ENCODE measurements at regions not wholly inside any gene's neighbourhood (a gene's known extent, or its start where the extent isn't known, plus 50 kb on each side); places are given as distances from the start of the nearest gene placed in this dataset.

DNA sequence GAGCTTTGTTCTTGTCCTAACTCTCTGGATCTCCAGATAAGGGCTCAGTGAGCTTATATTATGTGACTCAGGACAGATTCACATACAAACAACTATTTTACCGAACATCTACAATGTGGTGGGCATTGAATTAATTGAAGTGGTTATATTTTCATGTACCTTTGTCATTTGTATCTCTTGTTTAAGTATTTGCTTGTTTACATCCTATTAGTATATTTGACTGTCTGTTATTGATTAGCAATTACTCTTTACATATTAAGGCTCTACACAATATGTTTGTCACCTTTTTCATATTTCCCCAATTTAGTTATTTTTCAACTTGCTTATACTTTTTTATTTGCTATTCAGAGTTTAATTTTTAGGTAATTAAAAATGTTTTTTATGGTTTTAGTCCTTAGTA is 222.4 kb downstream of the TFAP2C start:
- no peaks in the 10 kb centered on the region for H3K4me1 Mint-ChIP-seq (ENCODE audit: low read depth)
- no peak for DNase-seq
- TF ChIP-seq, protein P1, sequence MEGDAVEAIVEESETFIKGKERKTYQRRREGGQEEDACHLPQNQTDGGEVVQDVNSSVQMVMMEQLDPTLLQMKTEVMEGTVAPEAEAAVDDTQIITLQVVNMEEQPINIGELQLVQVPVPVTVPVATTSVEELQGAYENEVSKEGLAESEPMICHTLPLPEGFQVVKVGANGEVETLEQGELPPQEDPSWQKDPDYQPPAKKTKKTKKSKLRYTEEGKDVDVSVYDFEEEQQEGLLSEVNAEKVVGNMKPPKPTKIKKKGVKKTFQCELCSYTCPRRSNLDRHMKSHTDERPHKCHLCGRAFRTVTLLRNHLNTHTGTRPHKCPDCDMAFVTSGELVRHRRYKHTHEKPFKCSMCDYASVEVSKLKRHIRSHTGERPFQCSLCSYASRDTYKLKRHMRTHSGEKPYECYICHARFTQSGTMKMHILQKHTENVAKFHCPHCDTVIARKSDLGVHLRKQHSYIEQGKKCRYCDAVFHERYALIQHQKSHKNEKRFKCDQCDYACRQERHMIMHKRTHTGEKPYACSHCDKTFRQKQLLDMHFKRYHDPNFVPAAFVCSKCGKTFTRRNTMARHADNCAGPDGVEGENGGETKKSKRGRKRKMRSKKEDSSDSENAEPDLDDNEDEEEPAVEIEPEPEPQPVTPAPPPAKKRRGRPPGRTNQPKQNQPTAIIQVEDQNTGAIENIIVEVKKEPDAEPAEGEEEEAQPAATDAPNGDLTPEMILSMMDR (IDR thresholded peaks at IDR 0.05): no peak
- H3K36me3 Mint-ChIP-seq (ENCODE audit: low read depth): no peaks in the 10 kb centered on the region
- H3K9me3 Mint-ChIP-seq: no peaks in the 10 kb centered on the region
- no peak overlapping the region for H3K4me3 Mint-ChIP-seq
- H3K27me3 Mint-ChIP-seq (ENCODE audit: insufficient read depth): peaks cover 23% of the 10 kb centered on the region
- no peak overlapping the region for H3K27ac Mint-ChIP-seq

DNA sequence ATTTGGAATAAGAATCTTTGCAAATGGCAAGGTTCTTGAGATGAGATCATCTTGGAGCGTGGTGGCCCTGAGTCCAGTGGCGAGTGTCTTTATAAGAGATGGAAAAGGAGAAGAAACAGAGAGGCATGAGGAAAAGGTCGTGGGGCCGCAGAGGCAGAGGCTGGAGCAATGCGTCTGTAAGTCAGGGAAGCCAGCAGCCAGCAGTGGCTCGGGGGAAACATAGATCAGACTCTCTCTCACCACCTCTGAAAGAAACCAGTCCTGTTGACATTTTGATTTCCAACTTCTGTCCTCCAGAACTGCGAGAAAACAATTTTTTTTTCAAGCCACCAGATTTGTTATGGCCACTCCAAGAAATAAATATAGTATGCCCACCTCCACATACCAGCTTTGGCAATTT is 226.6 kb downstream of the TFAP2C start:
- Mint-ChIP-seq H3K27me3 (ENCODE audit: insufficient read depth) (peaks cover 18% of the 10 kb centered on the region), H3K36me3 (ENCODE audit: low read depth) (no peaks in the 10 kb centered on the region), H3K4me1 (ENCODE audit: low read depth) (no peaks in the 10 kb centered on the region), H3K27ac (no peak overlapping the region), H3K9me3 (no peaks in the 10 kb centered on the region), H3K4me3 (no peak overlapping the region)
- no peak for DNase-seq
- TF ChIP-seq, protein P1 (IDR thresholded peaks at IDR 0.05): no peak

DNA sequence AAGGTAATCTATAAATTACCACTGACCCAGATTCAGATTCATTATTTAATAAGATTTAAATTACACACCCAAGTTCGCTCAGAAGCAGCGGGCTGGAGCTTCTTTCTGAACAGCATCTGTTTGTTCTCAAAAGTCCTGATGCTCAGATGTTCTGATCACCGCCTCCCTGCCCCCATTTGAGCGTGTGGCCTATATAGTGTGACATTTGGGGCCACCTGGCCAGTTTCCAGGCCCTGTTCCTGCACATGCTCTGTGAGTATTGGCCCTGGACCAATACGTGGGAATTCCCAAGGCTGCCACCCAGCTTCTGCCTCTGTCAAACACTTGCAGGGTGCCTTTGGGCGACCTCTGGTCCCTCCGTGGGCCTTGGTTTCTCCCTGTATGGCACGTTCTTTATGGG is 228.8 kb downstream of the TFAP2C start:
- Mint-ChIP-seq H3K27me3 (ENCODE audit: insufficient read depth) (peaks cover 32% of the 10 kb centered on the region), H3K36me3 (ENCODE audit: low read depth) (no peaks in the 10 kb centered on the region), H3K27ac (no peak overlapping the region), H3K9me3 (no peaks in the 10 kb centered on the region), H3K4me3 (no peak overlapping the region), H3K4me1 (ENCODE audit: low read depth) (no peaks in the 10 kb centered on the region)
- TF ChIP-seq, protein P1 (IDR thresholded peaks at IDR 0.05): no peak
- DNase-seq: no peak

DNA sequence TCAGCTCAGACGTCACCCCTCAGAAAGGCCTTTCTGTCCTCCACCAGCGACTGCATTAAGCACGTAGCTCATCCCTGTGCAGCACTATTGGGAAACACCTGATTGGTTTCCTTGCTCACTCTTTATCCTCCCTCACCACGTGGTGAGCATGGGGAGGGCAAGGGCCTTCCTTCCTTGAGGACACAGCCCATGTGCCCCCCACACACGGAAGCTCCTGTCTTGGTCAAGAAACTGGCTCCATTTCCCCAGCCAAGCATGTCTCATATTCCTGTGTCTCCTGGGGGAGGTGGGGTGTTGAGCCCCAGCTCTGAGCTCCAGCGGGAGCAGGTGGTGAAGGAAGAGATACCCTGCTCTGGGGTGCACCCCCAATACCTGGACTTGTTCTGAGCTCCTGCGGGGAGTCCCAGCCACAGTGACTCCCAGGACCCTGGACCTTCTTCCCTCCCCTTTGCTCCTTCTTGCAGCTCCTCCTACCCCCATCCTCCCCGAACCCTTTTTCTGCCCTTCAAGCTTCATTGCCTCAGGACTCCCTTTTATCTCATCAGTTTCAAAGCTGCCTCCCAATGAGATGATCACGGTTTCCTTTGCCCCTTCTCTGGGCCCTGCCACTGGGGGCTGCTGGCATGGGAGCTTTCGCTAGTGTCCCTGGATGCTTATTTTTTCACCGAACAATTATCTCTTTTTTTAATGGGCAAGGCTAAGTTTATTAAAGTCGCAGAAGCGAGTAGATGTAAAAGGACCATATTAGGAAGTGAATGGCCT is 230.1 kb downstream of the TFAP2C start:
- no peak overlapping the region for H3K27ac Mint-ChIP-seq
- peaks cover 38% of the 10 kb centered on the region for H3K27me3 Mint-ChIP-seq (ENCODE audit: insufficient read depth)
- H3K9me3 Mint-ChIP-seq: no peaks in the 10 kb centered on the region
- TF ChIP-seq, protein P1 (IDR thresholded peaks at IDR 0.05): no peak
- no peaks in the 10 kb centered on the region for H3K36me3 Mint-ChIP-seq (ENCODE audit: low read depth)
- DNase-seq: no peak
- H3K4me3 Mint-ChIP-seq: no peak overlapping the region
- no peaks in the 10 kb centered on the region for H3K4me1 Mint-ChIP-seq (ENCODE audit: low read depth)

DNA sequence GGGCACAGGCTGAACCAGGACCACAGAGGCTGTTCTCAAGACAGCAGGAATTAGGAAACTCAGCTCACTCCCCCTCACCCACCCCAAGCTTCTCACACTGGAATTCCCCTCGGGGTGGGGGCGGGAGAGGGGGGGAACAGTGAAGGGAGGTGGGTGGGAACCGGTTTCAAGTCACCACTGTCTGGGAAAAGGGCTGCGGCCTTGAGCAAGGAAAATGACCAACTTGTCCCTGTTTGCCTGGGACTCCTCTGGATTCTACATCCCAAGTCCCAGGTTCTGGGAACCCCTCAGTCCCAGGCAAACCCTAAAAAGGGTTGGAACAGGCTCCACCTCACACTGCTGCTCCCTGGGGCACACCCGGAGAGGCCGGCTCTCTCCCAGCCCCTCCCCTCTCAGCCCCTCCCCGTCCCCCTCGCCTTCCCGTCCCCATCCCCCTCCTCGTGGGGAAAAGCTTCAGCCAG is 230.7 kb downstream of the TFAP2C start:
- TF ChIP-seq, protein P1 (IDR thresholded peaks at IDR 0.05): no peak
- H3K36me3 Mint-ChIP-seq (ENCODE audit: low read depth): no peaks in the 10 kb centered on the region
- no peaks in the 10 kb centered on the region for H3K4me1 Mint-ChIP-seq (ENCODE audit: low read depth)
- peaks cover 41% of the 10 kb centered on the region for H3K27me3 Mint-ChIP-seq (ENCODE audit: insufficient read depth)
- H3K9me3 Mint-ChIP-seq: no peaks in the 10 kb centered on the region
- no peak overlapping the region for H3K4me3 Mint-ChIP-seq
- no peak for DNase-seq
- H3K27ac Mint-ChIP-seq: no peak overlapping the region

All from HFFc6 (cell line).